ENCODE measurements at regions not wholly inside any gene's neighbourhood (a gene's known extent, or its start where the extent isn't known, plus 50 kb on each side); places are given as distances from the start of the nearest gene placed in this dataset.

DNA sequence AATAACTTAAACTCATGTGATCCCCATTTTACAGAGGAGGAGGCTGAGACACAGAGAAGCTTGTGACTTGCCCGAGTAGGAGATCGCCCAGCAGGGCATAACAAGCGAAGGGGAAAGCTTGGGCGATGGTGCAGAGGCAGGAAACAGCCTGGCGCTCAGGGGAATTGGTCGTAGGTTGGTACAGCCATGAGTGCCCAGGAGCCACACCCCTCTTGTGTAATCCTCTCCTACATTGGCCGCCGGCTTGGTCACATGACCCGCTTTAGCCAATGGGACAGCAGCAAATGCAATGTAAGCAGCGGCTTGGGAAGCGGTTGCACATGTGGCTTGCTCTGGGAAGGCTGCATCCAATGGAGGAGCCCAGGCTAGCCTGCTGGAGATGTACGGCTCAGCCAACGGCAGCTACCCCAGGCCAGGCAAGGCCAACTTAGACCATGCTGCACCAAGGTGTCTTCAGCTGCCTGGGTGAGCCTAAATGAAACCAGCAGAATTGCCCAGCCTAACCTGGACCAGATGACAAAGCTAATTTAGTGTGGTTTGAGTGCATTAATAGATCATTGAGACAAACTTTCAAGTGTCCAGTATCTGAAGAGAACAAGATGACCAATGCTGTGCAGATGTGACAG lies 50.3 kb upstream of the SLC6A6 start:
- in situ Hi-C loops (cut with HindIII; ENCODE audit: low sequenced_read_pairs): no loop called here
